Hippocampal formation (tissue), 2 donors: ENCODE measurements at regions not wholly inside any gene's neighbourhood (a gene's known extent, or its start where the extent isn't known, plus 50 kb on each side); places are given as distances from the start of the nearest gene placed in this dataset.
"Not testable (repeated sequence)": the region's sequence is repeated elsewhere in the genome, so short reads cannot be mapped to it uniquely, and the experiment has no call there.

Experiments used
- DNase-seq, 2 donors: peaks; one replicate each; lab custom pipeline; 2025; lab: John Stamatoyannopoulos, UW

DNA sequence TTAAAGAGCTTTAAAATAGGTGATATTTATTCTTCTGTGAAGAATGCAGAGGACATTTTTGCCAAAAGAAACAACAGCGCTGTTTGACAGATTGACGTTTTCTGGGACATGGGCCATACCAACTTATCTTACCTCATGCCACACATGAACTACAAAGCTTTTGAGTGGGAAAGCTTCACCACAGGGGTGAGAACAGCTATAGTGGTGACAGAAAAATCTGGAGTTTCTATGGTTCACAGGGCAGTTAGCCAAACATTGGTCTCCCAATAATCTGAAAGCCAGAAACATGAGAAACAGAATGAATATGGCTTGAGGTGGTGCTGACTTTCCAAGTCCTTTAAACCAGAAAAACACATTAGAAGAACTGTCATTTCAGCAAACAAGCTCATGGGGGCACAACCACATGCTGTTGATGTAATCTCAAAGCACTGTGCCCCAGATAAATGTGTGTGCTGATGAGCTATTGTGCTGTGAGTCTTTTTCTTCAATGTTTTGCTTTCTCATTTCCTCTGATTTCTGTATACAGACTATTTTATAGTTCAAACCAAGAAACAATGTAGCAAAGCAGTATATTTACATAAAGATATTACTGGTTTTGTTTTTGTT lies 905.4 kb downstream of the SLC16A7 start:
- no peak for DNase-seq

DNA sequence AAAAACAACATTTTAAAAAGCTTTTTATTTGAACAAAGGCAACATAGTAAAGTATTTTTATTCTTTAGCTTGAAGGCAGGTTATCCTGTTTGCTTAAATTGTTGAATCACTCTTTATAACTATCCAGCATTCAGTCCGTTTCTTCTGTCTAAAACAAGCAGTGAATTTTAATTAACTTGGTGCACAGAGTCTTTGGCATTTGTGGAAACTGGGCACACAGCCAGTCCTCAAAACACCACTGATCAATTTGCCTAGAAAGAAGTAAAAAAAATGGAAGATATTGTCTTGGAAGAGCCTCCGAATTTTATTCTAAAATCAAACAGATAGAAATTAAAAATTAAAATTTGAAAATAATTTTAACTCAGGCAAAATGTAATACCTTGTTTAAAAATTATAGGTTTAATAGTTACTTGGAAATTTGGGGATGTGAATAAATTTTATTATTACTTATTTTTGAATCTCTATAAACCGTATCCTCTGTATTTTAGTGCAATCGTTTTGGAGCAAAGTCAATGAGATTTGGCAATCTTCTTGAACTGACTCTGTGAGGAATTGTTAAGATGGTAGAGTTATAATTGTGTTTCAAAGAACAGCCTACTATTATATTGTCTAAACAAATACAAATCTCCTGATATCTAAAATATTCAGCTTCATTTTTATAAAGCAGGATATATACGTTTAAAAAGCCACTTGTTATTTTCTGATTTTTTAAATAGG lies 927.0 kb downstream of the SLC16A7 start:
- peak; percentile 6 to 53 for DNase-seq

DNA sequence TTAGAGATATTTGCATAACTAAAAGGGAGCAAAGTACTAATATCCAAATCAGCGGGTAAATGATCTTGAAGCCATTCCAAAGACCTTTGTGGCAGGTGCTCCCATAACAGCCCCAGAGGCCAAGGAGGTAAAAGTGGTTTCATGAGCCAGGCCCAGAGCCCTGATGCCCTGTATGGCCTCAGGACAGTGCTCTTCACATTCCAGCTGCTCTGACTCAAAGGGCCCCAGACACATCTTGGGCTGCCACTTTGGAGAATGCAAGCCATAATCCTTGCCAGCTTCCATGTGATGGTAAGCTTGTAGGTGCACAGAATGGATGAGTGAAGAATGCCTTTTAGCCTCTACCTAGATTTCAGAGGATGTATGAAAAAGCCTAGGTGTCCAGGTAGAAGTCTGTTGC lies 933.4 kb downstream of the SLC16A7 start:
- no peak for DNase-seq

DNA sequence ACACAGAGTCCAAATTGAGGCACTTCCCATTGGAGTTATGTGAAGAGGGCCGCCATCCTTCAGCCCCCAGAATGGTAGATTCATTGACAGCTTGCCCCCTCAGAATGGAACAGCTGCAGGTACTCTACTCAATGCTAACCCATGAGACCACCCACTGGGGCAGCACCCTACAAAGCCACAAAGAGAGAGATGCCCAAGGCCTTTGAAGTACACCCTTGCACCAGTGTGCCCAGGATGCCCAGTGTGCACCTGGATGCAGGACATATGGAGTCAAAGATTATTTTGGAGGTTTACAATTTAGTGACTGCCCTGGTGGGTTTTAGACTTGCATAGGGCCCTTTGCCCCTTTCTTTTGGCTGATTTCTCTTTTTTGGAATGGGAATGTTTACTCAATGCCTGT lies 933.9 kb downstream of the SLC16A7 start:
- DNase-seq = no peak

DNA sequence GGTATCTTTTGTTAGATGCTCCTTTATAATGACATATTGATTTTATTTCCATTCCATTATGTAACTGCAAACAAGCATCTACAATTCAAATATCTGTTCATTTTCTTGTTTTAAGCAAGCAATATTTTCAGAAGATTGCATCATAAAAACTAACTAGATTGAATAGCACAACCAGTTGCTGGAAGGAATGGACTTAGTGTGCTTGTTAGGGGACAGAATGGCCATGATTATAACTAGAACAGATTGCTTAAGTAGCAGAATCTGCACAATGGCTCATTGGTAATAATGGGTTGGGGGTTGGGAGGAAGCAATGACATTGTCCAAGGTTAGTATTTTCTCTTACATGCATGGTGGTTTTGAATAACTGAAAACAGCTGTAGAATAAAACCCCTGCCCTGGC lies 939.5 kb downstream of the SLC16A7 start:
- DNase-seq = no peak

DNA sequence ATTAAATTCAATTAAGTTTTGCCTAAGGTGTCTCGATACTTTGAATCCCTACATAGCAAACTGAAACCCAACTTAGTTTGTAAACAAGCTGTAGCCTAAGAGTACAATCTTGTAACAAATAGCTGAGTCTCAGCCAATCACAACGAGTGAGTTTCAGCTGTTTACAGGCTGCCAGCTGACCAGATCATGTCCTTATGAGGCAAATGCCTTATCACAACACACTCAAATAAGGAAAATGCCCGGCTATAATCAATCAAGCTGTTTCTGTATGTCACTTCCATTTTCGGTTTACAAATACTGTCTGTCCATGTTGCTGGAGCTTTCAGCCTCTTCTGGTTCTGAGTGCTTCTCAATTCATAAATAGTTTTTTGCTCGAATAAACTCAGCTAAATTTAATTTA lies 943.8 kb downstream of the SLC16A7 start:
- no peak for DNase-seq

DNA sequence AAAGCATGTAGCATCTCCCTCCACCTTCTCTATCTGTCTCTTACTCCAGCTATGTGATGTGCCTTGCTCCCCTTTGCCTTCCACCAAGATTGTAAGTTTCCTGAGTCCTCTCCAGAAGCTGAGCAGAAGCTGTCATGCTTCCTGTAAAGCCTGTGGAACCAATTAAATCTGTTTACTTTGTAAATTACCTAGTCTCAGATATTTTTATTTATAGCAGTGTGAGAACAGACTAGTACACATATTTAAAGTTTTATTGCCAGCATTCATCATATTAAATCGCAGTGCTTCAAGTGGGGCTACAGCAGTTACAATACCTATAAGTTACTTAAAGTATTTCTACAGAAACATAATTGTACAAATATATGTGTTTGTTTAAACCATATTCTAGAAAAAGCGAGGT lies 973.1 kb downstream of the SLC16A7 start:
- DNase-seq = no peak

DNA sequence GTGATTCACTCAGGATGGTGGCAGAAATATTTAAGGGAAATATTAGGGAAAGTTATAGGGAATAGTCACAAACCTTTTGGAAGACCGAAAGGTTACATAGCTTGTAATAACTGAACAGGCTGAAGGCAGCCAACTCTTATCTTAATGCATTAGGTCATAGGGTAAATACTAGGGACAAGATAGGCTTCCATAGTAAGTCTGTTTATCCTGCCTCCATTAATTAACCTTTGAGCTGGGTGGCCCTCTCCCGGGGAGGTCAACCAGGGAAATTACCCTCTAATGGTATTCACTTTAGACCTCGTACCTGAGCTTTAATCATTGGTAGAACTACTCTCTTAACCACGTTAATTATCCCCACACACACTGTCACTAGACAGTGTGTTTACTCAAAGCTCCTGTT lies 981.8 kb downstream of the SLC16A7 start:
- no peak for DNase-seq

DNA sequence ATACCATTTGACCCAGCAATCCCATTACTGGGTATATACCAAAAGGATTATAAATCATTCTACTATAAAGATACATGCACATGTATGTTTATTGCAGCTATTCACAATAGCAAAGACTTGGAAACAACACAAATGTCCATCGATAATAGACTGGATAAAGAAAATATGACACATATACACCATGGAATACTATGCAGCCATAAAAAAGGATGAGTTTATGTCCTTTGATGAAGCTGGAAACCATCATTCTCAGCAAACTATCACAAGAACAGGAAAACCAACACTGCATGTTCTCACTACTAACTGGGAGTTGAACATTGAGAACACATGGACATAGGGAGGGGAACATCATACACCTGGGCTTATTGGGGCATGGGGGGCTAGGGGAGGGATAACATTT lies 991.8 kb downstream of the SLC16A7 start:
- not testable (repeated sequence) for DNase-seq

DNA sequence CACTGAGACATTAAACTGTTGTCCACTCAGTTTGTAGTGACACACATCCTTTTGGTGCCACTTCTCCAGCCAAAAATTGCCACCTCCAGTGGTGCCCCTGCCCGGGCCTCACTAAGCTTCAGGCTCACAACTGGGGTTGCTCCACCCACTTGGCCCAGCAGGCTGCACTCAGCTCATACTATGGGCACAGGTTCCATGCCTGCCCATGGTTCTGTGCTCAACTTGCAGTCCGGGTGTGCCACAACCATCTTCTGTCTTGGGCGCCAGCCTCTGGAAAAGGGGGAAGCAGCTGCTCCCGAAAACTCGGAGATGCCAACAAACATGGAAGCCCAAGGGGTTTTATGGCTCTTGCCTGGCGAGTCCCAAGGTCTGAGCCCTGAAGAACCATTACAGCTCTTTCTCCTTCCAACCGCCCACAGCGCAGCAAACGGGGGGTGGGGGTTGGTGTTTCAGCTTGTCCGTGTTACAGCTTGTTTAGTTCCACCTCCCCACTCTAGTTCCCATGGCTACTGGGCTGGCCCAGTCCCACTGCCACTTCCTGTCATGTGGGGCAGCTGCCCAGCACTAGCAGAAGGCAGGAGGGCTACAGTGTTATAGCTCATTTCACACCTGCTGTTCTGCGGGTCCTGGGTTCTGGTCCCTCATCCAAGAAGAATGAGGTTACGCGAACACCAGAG lies 998.3 kb downstream of the SLC16A7 start:
- DNase-seq = no peak

DNA sequence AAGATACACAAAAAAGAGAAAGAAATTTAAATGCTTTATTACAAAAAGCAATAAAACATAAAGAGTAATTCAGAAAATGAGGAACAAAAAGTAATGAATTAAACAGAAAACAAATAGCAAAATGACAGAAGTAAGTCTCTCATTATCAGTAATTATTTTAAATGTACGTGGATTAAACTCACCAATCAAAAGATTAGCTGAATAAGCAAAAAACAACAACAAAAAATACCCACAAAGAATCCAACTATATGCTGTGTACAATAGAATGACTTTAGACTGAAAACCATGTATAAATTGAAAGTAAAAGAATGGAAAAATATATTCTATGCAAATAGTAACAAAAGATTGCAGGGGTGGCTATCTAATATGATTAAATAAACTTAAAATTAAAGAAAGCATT lies 1006.8 kb downstream of the SLC16A7 start:
- no peak for DNase-seq

DNA sequence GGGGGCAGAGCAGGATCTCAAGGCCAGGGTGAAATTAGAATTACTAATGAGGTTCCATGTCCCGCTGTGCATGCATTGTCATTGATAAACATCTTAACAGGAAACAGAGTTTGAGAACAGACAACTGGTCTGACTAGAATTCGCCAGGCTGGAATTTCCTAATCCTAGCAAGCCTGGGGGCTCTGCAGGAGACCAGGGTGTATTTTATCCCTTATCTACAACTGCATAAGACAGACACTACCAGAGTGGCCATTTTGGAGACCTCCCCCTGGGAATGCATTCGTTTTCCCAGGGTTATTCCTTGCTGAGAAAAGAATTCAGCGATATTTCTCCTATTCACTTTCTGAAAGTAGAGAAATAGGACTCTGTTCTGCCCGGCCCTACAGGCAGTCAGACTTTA lies 1007.6 kb downstream of the SLC16A7 start:
- not testable (repeated sequence) for DNase-seq

DNA sequence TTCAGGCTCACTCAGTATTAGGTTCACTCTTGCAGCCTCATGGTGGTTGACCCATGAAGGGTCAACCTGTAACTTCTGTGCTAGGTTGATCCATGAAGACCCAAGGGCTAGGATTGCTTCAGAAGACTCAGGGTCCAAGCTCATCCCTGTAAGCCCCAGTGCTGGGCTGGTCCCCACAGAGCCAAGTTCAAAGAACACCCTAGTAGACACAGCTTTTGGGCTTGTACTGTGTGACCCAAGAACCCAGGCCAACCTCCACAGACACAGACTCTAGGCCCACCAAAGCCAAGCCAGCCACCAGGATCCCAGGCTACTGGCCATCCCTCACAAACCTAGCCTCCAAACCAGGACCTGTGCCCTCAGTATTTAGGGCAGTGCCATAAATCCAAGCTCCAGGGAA lies 1020.6 kb downstream of the SLC16A7 start:
- DNase-seq = no peak

DNA sequence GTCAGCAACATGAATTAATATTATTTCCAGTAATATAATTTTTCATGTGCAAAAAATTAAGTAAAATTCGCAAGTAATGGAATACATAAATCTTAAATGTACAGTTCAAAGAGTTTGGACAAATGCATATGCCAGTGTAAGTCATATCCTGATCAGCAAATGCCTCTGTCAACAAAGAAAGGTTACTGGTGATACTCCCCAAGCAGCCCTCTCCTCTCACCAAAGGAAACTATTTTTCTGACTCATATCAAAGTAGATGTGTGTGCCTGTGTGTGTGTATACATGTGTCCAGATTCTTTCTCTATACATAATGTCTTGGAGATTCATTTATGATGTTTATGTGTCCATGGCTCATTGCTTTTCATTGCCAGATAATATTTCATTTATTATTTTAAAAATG lies 1035.0 kb downstream of the SLC16A7 start:
- DNase-seq = no peak

DNA sequence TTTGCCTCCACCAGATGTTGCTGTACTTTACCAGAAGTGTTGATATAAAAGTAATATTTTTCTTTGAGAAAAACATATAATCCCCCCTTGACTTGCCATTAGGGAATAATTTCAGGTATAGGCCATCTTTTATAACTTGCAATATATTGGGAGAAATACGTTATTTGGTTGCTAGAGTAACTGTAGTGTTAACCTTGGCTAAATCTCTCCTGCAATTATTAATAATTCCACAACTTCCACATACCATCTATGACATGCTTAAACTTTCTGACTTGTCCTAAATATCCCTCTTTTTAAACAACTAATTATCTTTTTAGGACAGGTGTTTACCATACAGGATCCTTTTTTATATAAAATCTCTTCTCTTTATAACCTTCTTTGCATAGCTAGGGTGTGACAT lies 1048.2 kb downstream of the SLC16A7 start:
- DNase-seq = no peak

DNA sequence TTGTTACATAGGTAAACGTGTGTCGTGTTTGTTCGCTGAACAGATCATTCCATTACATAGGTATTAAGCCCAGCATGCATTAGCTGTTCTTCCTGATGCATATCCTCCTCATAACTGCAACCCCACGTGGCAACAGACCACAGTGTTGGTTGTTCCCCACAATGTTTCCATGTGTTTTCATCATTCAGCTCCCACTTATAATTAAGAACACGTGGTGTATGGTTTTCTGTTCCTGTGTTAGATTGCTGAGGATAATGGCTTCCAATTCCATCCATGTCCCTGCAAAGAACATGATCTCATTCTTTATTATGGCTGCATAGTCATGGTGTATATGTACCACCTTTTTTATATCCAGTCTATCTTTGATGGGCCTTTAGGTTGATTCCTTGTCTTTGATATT lies 1071.1 kb downstream of the SLC16A7 start:
- no peak for DNase-seq

DNA sequence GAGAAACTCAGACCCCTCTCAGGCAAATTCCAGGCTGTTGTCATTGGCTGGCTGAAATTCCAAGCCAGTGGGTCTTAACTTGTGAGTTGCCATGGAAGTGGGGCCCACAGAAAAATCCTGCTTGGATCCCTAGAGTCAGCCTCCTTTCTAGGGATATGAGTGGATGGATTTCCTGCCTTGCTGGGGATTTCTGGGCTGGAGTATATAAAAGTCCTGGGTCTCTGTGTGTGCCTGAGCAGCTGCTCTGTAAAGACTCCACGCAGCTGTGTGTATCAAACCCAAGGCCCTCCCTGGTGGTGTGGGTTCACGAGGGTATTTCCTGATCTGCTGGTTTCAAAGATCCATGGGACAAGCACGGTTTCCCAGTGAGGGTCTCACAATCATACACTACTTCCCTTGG lies 1077.1 kb downstream of the SLC16A7 start:
- no peak for DNase-seq

DNA sequence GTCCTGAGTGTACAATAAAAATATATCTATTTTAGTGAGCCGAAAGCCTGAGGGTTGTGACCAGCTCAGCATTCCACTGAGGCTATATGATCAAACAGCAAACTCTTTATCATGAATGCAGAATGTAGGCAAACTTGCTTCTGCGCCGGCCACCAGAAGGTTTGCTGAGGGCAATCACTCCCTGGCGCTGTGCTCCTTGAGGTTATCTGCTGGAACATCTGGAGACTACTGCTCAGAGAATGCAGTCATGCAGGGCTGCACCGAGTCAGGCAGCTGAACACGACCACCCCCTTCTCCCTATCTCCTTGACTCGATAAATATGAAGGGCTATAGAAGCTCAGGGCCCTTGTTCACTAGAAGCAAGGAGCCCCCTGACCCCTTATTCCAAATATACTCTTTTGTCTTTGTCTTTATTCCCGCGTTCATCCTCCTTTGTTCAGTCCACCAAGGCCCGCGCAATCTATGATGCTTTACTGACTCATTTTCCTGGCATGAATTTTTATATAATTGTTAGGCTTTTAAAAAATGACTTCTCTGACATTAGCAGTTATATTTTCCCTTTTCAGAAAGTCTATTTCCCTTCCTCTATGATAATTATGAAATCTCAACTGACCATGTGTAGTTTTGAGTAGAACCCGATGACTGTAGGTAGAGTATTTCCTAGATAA lies 1089.3 kb downstream of the SLC16A7 start:
- no peak for DNase-seq

DNA sequence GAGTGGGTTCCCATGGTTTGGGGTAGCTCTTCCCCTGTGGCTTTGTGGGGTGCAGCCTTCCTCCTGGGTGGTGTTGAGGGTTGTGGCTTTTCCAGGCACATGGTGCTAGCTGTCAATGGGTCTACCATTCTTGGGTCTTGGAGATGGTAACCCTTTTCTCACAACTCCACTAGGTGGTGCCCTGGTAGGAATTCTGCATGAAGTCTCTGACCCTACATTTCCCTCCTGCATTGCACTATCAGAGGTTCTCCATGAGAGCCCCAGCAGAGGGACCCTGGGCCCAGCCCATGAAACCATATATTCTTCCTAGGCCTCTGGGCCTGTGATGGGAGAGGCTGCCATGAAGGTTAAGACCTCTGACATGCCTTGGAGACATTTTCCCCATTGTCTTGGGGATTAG lies 1093.3 kb downstream of the SLC16A7 start:
- DNase-seq = no peak

DNA sequence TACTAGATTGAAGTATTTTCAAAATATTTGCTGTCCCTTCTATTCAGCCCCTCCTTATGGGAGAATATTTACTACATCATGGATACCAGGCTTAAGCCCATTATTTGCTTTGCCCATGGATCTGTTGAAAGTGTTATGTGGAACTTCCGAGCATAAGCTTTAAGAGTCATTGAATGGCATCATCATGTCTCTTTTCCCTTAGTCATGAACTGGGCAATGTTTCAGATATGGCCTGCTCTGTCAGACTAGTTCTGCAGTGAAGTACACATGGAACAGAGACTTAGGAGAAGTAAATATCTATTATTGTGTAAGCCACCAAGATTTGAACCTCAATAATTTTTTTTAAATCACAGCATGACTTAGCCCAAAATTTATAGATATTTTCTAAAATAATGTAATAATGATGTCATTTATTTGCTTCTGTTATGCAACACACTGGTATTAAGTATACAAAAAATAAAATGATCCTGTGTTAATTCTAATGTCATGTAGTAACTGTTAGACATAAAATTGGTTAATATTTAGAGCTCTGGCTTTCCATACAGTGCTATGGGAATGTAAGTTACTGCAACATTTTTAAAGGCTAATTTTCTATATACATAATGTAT lies 1097.3 kb downstream of the SLC16A7 start:
- no peak for DNase-seq

DNA sequence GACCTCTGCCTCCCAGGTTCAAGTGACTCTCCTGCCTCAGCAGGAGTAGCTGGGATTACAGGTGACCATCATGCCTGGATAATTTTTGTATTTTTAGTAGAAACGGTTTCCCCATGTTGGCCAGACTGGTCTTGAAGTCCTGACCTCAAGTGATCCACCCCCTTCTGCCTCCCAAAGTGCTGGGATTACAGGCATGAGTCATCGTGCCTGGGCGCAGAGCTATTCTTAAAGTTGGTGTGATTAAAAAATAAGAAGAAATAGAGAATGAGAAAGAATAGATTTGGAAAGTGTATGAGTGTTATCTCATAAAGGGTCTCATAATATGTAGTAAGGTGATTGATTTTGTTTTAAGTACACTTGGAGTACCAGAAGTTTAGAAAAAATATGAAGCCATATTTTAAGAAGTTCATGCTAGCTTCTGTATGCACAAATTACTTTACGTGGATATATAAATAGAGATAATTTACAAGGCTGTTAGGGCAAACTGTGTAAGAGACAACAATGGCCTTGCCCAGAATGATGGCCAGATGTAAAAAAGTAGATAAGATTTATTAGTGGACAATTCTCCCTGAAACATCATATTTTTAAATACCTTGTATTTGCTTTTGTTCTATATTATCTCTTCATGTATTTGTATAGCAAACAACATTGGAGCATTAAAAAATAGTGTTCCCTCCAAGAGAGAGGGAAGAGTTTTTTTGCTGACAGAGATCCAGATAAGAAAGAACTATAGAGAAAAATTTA lies 1108.5 kb downstream of the SLC16A7 start:
- no peak for DNase-seq

DNA sequence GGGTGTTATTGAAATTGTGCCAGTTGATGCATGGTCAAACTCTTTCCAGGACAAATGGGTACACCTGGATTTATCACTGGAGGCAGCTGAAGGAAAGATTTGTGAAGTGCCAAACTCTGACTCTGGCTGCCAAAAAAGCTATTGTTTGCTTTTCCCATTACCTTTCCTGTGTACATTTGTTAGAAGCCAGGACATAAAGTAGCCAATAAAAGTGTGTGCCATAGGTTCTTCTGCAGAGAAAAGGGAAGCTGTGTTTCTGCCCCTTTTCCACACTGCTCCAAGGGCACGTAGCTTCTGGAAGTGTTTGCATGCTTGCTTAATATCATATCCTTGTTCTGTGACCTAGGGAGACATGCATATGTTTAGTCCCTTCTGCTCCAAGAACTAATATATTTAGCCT lies 1114.4 kb downstream of the SLC16A7 start:
- DNase-seq = no peak
